HepG2 (cell line): ENCODE measurements at regions not wholly inside any gene's neighbourhood (a gene's known extent, or its start where the extent isn't known, plus 50 kb on each side); places are given as distances from the start of the nearest gene placed in this dataset.

ENCODE experiments used
- ATF6 ChIP-seq: sonication (generic); formaldehyde crosslinking; conservative IDR thresholded peaks from 2 replicates; pipeline ENCODE4 v1.4.0; 2020; ENCODE audit warnings: missing genetic modification reagents
- BCLAF1 ChIP-seq: fragments of 450-650 bp; IDR thresholded peaks from 2 replicates; pipeline ENCODE4 v1.6.1; 2017; ENCODE audit warnings: mild to moderate bottlenecking
- CTCF ChIP-seq: sonication (generic); formaldehyde crosslinking; IDR thresholded peaks from 2 replicates; pipeline ENCODE4 v1.5.0; 2020; ENCODE audit warnings: mild to moderate bottlenecking, missing genetic modification reagents, moderate library complexity
- ELF1 ChIP-seq: sonication (generic); formaldehyde crosslinking; IDR thresholded peaks from 2 replicates; pipeline ENCODE4 v1.4.0; 2020; ENCODE audit warnings: missing genetic modification reagents
- FOXP4 ChIP-seq: sonication (generic); formaldehyde crosslinking; IDR thresholded peaks from 2 replicates; pipeline ENCODE4 v1.4.0; 2020; ENCODE audit warnings: missing genetic modification reagents
- GATAD2A ChIP-seq: IDR thresholded peaks from 2 replicates; pipeline ENCODE4 v1.6.1; 2016
- MYPOP ChIP-seq: sonication (generic); formaldehyde crosslinking; IDR thresholded peaks from 2 replicates; pipeline ENCODE4 v1.8.1; 2023; ENCODE audit warnings: mild to moderate bottlenecking, moderate library complexity, missing genetic modification reagents
- NPAS2 ChIP-seq: sonication (generic); formaldehyde crosslinking; IDR thresholded peaks from 2 replicates; pipeline ENCODE4 v1.8.0; 2022; ENCODE audit warnings: mild to moderate bottlenecking, missing genetic modification reagents, borderline replicate concordance
- POLR2AphosphoS5 ChIP-seq: IDR thresholded peaks from 2 replicates; pipeline ENCODE4 v1.6.1; 2012; ENCODE audit warnings: low read depth, low read length
- SP1 ChIP-seq, 2 experiments: fragments of 450-650 bp in 1 of 2; sonication (generic) in 1 of 2; formaldehyde crosslinking in 1 of 2; IDR thresholded peaks; 2 replicates each; pipeline versions ENCODE4 v1.4.0 to v1.6.1; 2016 to 2020; ENCODE audit warnings: missing genetic modification reagents in 1 of 2
- SP2 ChIP-seq: sonication (generic); formaldehyde crosslinking; IDR thresholded peaks from 2 replicates; pipeline ENCODE4 v1.5.1; 2020; ENCODE audit warnings: mild to moderate bottlenecking, missing genetic modification reagents
- USF2 ChIP-seq, 2 experiments: sonication (generic) in 1 of 2; formaldehyde crosslinking in 1 of 2; IDR thresholded peaks; 2 replicates each; pipeline versions ENCODE4 v1.5.1 to v1.6.1; 2011 to 2020; ENCODE audit warnings: borderline replicate concordance in 1 of 2, low read depth in 1 of 2, low read length in 1 of 2, mild to moderate bottlenecking in 1 of 2, missing genetic modification reagents in 1 of 2, moderate library complexity in 1 of 2
- ZBTB37 ChIP-seq: sonication (generic); formaldehyde crosslinking; IDR thresholded peaks from 2 replicates; pipeline ENCODE4 v1.4.0; 2020; ENCODE audit warnings: mild to moderate bottlenecking, missing genetic modification reagents
- ZNF512 ChIP-seq: sonication (generic); formaldehyde crosslinking; IDR thresholded peaks from 2 replicates; pipeline ENCODE4 v1.4.0; 2020; ENCODE audit warnings: mild to moderate bottlenecking, missing genetic modification reagents

GRCh38 chr3:153349108-153349499, 187.1 kb downstream of the RAP2B start:
- TF ChIP-seq MYPOP (no peak), ELF1 (CRISPR knock-in tag) (no peak), BCLAF1 (no peak), GATAD2A (CRISPR knock-in tag) (no peak), ATF6 (CRISPR knock-in tag) (no peak), SP1 (IDR thresholded peaks at IDR 0.05) (no peak), SP1 (CRISPR knock-in tag; IDR thresholded peaks at IDR 0.05) (no peak), CTCF (CRISPR knock-in tag) (no peak), USF2 (IDR thresholded peaks at IDR 0.05; ENCODE audit: low read depth, low read length) (no peak), USF2 (CRISPR knock-in tag; IDR thresholded peaks at IDR 0.05; ENCODE audit: borderline replicate concordance) (no peak), ZNF512 (CRISPR knock-in tag) (no peak), POLR2AphosphoS5 (no peak), SP2 (CRISPR knock-in tag) (no peak), ZBTB37 (no peak), FOXP4 (CRISPR knock-in tag) (no peak), NPAS2 (CRISPR knock-in tag) (no peak)
